Testis (tissue), 2 donors: ENCODE measurements at regions not wholly inside any gene's neighbourhood (a gene's known extent, or its start where the extent isn't known, plus 50 kb on each side); places are given as distances from the start of the nearest gene placed in this dataset.

Source experiments
- CTCF ChIP-seq, 3 experiments: fragments of 450-650 bp in 2 of 3; fragments of 200-600 bp in 1 of 3; sonication (generic) in 1 of 3; IDR thresholded peaks; one replicate each; pipeline ENCODE4 v1.5.1; 2016 to 2019; ENCODE audit warnings: antibody characterized with exemption in 3 of 3, mild to moderate bottlenecking in 2 of 3, moderate library complexity in 1 of 3
- POLR2A ChIP-seq: fragments of 450-650 bp; IDR thresholded peaks from one replicate; pipeline ENCODE4 v1.6.1; 2017; ENCODE audit warnings: antibody characterized with exemption, mild to moderate bottlenecking, moderate library complexity

GRCh38 chr3:103813955-103814354 is 1379.1 kb downstream of the ZPLD1 start:
- no peak for TF ChIP-seq CTCF (IDR thresholded peaks at IDR 0.05)
- TF ChIP-seq POLR2A = no peak
